ENCODE measurements at regions not wholly inside any gene's neighbourhood (a gene's known extent, or its start where the extent isn't known, plus 50 kb on each side); places are given as distances from the start of the nearest gene placed in this dataset.

GRCh38 chr3:31004025-31004678 is 109.7 kb upstream of the GADL1 start:
- no peak overlapping the region for H3K27ac ChIP-seq (ENCODE audit: low read depth, low read length)
- H3K9me3 ChIP-seq (ENCODE audit: control insufficient read depth in 1 of 2, insufficient read depth in 1 of 2, low read depth in 1 of 2, low read length in 2 of 2), result no peaks in the 10 kb centered on the region
- POLR2A ChIA-PET, result no interaction called here
- no peak overlapping the region for H3K9ac ChIP-seq (ENCODE audit: low read length)
- no peak overlapping the region for H3K4me2 ChIP-seq (ENCODE audit: low read length)
- no TSS peak for BruUV-seq (replicated peaks)
- DNase-seq (ENCODE audit: low read depth, low spot score) (no peak), ATAC-seq (no peak)
- RAD21 ChIA-PET (ENCODE audit: low non-redundant PET in 1 of 2, low total read pairs in 2 of 2, uncharacterized antibody in 2 of 2, unreplicated experiment in 2 of 2), result no interaction called here
- H3K36me3 ChIP-seq (ENCODE audit: control insufficient read depth in 1 of 2, insufficient read depth in 2 of 2, low read length in 2 of 2), result no peaks in the 10 kb centered on the region
- TF ChIP-seq POLR2AphosphoS5 (IDR thresholded peaks at IDR 0.05; ENCODE audit: low read depth, low read length) (no peak), ZBTB33 (IDR thresholded peaks at IDR 0.05; ENCODE audit: extremely low read depth, insufficient replicate concordance, low read length) (no peak), SIN3A (IDR thresholded peaks at IDR 0.05; ENCODE audit: low read depth) (no peak), EZH2 (IDR thresholded peaks at IDR 0.05) (no peak), RAD21 (IDR thresholded peaks at IDR 0.05; ENCODE audit: low read depth) (no peak), REST (IDR thresholded peaks at IDR 0.05; ENCODE audit: low read depth) (no peak), ZNF274 (IDR thresholded peaks at IDR 0.05; ENCODE audit: low read depth, low read length) (no peak)
- H3K9me2 ChIP-seq (ENCODE audit: insufficient read depth), result no peaks in the 10 kb centered on the region
- H2AFZ ChIP-seq (ENCODE audit: low read depth, low read length, poor library complexity, severe bottlenecking), result no peak overlapping the region
- CTCF ChIA-PET, result no interaction called here
- intact Hi-C loops (cut with micrococcal nuclease), result no loop called here
- H3K27me3 ChIP-seq (ENCODE audit: insufficient read depth, low read length), result no peaks in the 10 kb centered on the region
- no peaks in the 10 kb centered on the region for H3K4me1 ChIP-seq (ENCODE audit: control insufficient read depth in 1 of 2, insufficient read depth in 2 of 2, low read length in 2 of 2)
- H3K4me3 ChIP-seq (replicated peaks in 1 of 2; ENCODE audit: low read depth in 1 of 2, low read length in 2 of 2), result no peak overlapping the region
- no peaks in the 10 kb centered on the region for H4K20me1 ChIP-seq (ENCODE audit: insufficient read depth)
- H3K79me2 ChIP-seq (ENCODE audit: insufficient read depth, low read length), result no peaks in the 10 kb centered on the region

Data from HCT116 (cell line).